Stimulated activated CD4-positive, alpha-beta T cell treated with anti-CD3 and anti-CD28 coated beads, Interleukin-2, amount 100 ng/mL, for 24 hours (primary cell): ENCODE measurements at regions not wholly inside any gene's neighbourhood (a gene's known extent, or its start where the extent isn't known, plus 50 kb on each side); places are given as distances from the start of the nearest gene placed in this dataset.
"Not testable (repeated sequence)": the region's sequence is repeated elsewhere in the genome, so short reads cannot be mapped to it uniquely, and the experiment has no call there.

Source experiments
- DNase-seq, 2 donors: peaks; one replicate each; pipeline ENCODE4 v3.0.0-alpha.2; 2020

DNA sequence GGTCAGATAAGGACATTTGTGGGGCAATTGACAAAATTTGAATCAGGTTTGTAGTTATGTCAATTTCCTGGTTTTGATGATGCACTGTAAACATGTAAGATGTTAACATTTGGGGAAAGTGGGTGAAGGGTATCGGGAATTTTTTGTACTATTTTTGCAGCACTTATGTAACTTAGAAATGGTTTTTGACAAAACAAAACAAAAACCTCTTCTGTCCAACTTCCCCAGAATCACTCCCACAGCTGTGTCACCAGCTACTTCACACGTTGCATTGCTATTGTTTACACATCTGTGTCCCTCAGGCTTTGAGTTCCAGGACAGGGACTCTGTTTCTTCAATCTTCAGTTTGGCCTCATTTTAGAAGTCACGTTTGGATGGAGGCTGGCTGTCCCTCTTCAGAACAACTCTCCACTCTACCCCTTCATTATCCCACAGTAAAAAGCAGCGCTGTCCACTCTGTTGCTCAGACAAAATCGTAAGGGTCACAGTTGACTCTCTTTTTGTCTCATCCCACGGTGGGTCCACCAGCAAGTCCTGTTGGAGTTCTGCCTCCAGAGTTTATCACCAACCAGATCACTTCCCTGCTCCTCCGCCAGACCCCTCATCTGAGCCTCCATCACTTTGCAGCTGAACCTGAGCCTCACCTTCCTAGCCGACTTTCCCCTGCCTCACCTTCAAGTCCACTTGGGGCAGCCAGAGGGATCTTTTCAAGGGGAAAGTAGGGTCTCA lies 63.2 kb downstream of the NENF start:
- DNase-seq: no peak

DNA sequence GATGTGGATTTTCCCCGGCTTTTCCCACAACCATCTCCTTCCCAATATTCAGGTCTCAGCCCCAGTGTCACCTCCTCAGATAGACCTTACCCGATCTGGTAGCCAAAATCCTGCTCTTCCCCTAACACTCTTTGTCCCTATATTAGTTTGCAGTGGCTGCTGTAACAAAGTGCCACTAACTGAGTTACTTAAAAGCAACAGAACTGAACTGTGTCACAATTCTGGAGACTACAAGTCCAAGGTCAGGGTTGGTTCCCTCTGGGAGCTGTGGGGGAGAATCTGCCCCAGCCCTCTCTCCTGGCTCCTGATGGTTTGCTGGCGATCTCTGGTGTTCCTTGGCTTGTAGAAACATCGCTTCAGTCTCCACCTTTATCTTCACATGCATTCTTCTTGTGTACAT lies 64.0 kb downstream of the NENF start:
- DNase-seq: no peak

GRCh38 chr1:212497553-212497952 lies 64.8 kb downstream of the NENF start:
- no peak for DNase-seq

DNA sequence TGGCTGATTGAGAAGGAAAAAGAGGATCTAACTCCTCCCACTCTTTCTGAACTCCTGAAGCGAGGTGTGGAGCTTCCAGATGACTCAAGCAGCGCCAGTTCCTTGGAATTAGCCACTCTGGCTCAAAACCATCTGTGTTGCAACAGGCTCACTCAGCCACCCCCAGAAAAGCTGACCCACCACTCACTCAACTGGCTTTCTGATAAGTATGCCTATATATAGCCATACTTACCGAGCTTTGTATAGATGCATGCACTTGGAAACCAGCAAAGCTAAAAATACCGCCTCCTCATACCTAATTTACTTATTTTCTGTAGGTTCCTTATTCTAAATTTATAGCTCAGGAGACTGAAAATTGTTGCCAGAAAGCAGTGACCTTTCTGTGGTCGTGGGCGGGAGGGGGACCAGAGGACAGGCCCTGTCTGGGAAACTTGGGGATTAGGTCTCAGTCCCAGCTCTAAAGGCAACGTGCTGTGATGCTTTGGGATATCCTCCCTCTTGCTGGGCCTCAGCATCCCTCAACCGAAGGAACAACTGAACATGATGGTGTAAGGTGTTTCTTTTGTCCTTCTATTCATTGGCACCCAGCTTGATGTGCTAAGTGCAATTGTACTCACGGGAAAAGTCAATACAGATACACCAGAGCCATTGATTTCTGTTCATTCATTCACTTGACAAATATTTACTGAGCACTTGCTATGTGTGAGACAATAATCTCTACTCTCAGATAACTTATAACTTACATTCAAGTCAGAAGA lies 65.7 kb downstream of the NENF start:
- no peak for DNase-seq

- no peak for DNase-seq
Observed at GRCh38 chr1:212500351-212500750, 67.6 kb downstream of the NENF start.

DNA sequence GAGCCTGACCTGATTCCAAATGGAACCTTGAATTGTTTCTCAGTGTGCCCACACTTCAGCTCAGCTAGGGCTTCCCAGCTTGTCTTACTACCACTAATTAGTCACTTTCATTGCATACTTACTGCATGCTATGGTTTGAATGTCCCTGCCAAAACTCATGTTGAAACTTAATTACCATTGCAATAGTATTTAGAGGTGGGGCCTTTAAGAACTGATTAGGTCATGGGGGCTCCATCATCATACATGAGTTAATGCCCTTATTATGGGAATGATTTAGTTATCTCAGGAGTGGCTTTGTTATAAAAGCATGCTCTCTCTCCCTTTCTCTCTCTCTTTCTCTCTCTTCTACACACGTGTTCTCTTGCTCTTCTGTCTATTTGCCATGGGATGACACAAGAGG lies 68.3 kb downstream of the NENF start:
- no peak for DNase-seq

- DNase-seq: no peak
Observed at GRCh38 chr1:212503714-212504113, 71.0 kb downstream of the NENF start.

DNA sequence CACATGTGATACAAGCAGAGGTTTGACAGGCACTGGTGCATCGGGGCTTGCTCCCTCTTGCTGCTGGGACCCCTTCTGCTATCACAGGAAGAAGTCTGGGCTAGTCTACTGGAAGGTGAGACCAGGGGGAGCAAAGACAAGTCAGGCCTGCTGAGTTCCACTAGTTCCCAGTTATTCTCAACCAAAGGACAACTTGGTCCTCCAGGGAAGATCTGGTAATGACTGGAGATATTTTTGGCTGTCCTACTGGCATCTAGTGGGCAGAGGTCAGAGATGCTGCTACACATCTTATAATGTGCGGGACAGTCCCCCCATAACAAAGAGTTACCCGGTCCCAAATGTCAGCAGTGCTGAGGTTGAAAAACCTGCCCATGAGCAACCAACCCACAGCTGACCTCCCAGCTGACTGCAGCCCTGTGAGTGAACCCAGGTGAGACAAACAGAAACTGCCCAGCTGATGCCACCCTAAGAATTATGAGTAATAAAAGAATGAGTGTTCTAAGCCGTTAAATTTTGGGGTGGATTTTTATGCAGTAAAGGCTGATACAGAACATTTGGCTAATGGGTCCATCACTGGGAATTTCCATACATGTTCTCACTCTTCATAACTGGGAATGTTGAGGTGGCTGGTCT lies 71.6 kb downstream of the NENF start:
- no peak for DNase-seq

DNA sequence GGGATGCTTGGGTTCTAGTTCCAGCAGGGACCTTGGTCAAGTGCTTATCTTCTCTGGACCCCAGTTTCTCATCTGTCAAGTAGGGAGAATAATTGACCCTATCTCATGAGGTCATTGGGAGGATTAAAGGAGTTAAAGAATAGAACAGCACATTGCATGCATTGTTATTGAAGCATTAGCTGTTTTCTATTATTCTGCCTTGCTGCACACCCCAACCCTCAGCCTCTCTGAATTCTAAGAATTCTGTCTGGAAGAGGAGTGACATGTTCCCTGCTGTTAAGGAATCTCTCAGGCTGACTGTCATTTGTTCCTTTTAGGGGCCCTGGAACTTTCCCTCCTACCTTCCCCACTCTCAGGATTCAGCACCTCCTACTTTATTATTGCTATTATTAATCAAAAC lies 73.9 kb downstream of the NENF start:
- no peak for DNase-seq

DNA sequence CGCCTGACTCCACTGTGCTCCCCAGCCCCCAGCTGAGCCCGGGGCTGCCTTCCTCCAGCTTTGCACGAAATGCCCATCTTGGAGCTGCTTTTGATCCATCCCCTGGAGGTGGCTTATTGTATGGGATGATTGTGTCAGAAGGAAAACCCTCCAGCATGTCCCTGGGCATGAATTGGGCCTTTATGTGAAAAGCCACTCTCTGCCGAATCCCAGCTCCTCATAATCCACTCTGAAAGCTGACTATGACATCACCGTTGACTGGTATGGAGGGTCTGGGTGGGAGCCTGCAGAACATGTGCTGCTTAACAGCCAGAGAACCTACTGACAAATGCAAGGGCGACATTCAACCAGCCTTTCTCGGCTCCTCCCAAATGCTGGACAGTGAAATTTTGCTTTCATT lies 74.6 kb downstream of the NENF start:
- no peak for DNase-seq

- no peak for DNase-seq
Observed at GRCh38 chr1:212512816-212513559, 80.3 kb downstream of the NENF start.

DNA sequence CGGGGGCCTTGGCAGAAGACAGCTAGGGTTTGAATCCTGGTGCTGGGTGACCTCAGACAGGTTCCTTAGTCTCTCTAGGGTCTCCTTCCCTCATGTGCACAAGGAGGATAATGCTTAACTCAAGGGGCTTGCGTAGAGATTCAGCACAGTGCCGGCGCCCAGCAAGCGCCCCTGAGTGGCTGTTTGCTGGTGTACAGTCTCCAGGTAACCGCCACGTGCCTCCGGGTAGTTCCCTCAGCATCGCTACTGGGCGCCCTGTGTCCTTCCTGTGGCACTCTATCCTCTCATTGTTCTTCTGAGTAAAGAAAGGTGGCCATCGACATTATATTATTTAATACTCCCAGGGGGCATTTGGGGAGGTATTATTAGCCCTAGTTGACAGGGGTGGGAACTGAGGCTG lies 80.9 kb downstream of the NENF start:
- DNase-seq: no peak

DNA sequence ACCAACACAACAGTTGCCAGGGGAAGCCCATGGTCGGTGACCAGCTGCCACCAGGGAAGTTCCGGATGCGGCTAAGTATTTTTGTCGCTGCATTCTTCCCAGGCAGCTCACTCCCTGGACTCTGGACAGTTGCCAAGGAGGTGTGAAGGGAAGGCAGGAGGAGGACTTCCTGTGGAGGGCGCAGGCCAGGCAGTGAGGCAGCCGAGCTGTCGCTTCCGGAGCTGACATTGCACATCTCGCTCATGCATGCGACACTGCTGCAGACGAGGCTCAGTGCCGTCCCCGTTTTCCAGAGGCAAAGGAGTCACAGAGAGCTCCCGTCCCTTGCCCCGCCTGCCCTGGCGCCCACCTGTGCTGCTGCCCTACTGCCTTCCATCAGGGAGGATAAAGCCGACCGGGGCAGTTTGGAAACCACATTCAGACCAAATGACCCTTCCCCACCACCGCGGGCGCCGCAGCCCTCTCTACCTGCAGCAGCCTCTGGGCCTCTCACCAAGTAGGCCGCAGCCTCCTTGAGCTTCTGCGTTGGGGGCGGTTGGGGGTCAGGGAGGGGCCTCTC lies 81.4 kb downstream of the NENF start:
- DNase-seq: peak in 1 of 2 donors; percentile 29

- DNase-seq: no peak
Observed at GRCh38 chr1:212514782-212515181, 82.1 kb downstream of the NENF start.

GRCh38 chr1:212515329-212515760 lies 82.6 kb downstream of the NENF start:
- no peak for DNase-seq

- not testable (repeated sequence) for DNase-seq
Observed at GRCh38 chr1:212516012-212516411, 83.3 kb downstream of the NENF start.

DNA sequence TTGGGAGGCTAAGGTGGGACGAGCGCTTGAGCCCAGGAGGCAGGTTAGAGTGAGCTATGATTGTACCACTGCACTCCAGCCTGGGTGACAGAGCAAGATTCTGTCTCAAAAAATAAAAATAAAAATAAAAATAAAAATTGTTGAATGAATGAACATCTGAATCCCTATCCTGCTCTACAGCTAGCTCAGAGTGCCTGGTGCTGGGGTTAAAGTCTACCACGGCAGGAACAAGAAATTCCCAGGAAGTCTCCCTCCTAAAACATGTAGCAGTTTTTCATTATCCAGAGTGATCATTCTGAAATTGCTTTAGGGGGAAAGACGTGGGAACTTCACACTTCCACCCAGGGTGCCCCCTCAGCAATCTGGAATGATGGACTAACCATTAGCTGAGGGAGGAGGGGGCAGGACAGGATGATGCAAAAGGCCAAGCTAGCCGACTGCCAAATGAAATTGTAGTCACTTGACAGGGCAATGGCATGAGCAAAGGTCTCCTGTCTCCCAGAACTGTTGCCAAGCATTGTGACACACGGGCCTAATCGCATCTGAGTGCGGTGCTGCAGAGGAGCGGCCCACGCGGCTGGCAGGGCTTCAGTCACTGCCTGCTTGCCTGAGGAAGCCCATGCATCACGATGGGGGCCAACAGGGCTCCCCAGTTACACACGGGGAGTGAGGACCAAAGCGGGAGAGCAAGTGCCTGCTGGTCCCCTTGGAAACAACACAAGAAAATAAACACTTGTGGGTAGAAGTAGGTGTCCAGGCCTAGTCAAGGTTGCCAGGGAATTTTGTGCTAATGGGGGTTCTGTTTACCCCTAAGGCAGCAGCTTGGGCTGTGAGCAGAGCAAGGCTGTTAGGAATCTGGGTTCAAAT lies 85.7 kb downstream of the NENF start:
- no peak for DNase-seq

DNA sequence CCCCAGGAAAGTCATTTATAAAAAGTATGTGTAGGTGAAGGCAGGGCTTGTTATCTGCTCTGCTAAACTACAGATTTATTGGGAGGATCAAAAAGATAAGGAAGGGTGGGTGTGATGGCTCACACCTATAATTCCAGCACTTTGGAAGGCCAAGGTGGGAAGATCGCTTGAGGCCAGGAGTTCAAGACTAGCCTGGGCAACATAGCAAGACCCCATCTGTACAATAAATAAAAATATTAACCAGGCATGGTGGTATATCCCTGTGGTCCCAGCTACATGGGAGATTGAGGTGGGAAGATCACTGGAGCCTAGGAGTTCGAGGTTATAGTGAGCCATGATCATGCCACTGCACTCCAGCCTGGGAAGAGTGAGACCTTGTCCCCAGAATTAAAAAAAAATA lies 86.4 kb downstream of the NENF start:
- no peak for DNase-seq

DNA sequence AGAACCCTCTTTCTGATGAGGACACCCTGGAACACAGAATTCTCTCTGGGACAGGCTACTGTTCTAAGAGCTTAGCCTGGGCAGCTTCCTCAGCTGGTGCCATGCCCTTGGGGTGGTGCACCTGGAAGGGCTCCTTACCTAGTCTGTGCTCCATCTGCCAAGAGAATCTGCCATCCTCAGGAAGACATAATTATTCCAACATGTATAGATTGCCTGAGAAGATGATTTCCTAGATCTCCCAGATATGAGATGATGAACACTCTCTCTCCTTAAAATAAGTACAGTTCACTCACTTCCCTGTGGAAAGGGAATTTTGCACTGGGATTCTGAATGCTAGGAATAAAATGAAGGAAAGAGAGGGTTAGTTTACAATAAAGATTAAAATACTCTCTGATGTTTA lies 87.6 kb downstream of the NENF start:
- DNase-seq: no peak

DNA sequence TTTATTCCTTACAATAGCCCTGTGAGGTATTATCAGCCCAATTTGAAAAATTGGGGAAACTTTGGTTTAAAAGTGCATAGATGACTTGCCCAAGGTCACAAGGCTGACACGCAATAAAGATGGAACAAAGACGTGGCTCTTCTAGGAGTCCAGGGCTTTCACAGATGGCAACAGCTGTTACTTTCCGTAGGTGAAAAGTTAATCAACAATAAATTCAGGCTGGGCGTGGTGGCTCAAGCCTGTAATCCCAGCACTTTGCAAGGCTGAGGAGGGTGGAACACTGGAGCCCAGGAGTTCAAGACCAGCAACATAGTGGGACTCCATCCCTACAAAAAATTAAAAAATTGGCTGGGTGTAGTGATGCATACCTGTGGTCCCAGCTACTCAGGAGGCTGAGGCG lies 87.8 kb upstream of the ATF3 start:
- DNase-seq: no peak

DNA sequence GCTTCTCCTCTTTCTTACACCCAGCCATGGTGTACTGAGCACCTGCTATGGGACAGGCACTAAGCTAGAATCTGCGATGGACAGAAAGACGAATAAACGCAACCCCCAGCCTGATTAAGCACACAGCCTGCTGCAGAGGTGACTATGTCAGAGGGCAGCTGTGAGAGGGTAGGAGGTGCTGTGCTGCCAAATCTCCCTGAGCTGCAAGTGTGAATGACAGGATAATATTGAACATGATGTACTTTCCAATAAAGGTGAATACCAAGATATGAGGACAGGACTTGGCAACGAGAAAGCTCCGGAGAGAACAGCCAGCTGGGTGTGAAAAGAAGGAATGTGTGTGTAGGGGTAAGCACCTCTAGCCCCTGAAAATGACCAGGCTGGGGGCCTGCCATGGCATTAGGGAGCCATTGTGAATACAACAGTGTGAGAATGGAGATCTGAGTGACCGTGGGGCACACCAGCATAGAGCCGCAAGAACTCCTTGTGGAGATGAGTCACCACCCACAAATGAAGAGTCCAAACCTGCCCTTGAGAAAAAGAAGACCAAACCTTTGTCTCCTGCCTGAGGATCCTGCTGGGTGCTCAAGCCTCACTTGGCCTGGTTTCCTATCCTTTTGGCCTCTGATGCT lies 83.0 kb upstream of the ATF3 start:
- DNase-seq: no peak

DNA sequence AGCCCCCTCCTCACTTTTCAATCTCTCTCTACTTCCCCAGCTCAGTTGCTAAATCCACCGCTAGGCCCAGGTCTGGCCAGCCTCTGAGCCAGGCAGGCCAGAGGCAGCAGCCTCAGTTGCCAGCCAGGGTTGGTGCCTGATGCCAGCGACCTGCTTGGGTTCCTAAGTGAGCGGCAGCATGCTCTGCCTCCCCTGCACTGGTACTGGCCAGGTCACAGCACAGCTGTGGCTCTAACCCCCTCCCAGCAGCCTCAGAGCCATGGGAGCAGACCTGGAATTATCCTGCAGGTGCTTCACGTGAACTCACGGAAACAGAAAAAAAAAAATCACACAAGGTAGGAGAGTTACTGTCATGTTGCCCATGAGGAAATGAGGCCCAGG lies 82.5 kb upstream of the ATF3 start:
- no peak for DNase-seq
